HEK293 (cell line): ENCODE measurements at regions not wholly inside any gene's neighbourhood (a gene's known extent, or its start where the extent isn't known, plus 50 kb on each side); places are given as distances from the start of the nearest gene placed in this dataset.

Experiments
- AEBP2 ChIP-seq: fragments of 450-650 bp; formaldehyde crosslinking; IDR thresholded peaks from 2 replicates; pipeline ENCODE4 v1.5.1; 2016; ENCODE audit warnings: missing biosample characterization, missing genetic modification characterization, borderline replicate concordance
- GFI1B ChIP-seq: fragments of 450-650 bp; formaldehyde crosslinking; IDR thresholded peaks from 2 replicates; pipeline ENCODE4 v1.5.1; 2016; ENCODE audit warnings: missing biosample characterization, missing genetic modification characterization
- HOXD13 ChIP-seq: sonication (generic); formaldehyde crosslinking; IDR thresholded peaks from 2 replicates; pipeline ENCODE4 v1.8.0; 2022; ENCODE audit warnings: missing genetic modification reagents, borderline replicate concordance
- IKZF3 ChIP-seq: fragments of 450-650 bp; IDR thresholded peaks from 2 replicates; pipeline ENCODE4 v1.5.0; 2018; ENCODE audit warnings: missing biosample characterization, mild to moderate bottlenecking, missing genetic modification characterization, moderate library complexity
- MEIS1 ChIP-seq: sonication (generic); formaldehyde crosslinking; IDR thresholded peaks from 2 replicates; pipeline ENCODE4 v1.8.1; 2022; ENCODE audit warnings: missing genetic modification reagents, mild to moderate bottlenecking, borderline replicate concordance
- MYNN ChIP-seq: fragments of 450-650 bp; formaldehyde crosslinking; IDR thresholded peaks from 2 replicates; pipeline ENCODE4 v1.5.1; 2016; ENCODE audit warnings: missing biosample characterization, missing genetic modification characterization, borderline replicate concordance
- MZF1 ChIP-seq: fragments of 450-650 bp; formaldehyde crosslinking; IDR thresholded peaks from 2 replicates; pipeline ENCODE4 v1.5.1; 2017; ENCODE audit warnings: missing biosample characterization, missing genetic modification characterization, borderline replicate concordance
- SALL2 ChIP-seq: fragments of 450-650 bp; formaldehyde crosslinking; IDR thresholded peaks from 2 replicates; pipeline ENCODE4 v1.5.0; 2017; ENCODE audit warnings: missing biosample characterization, mild to moderate bottlenecking, missing genetic modification characterization, borderline replicate concordance
- SETDB1 ChIP-seq: IDR thresholded peaks from one replicate; pipeline ENCODE4 v1.6.1; 2017; ENCODE audit warnings: mild to moderate bottlenecking, low read length, moderate library complexity, mixed read lengths; ENCODE audit not compliant: insufficient read length
- SP3 ChIP-seq: fragments of 450-650 bp; formaldehyde crosslinking; IDR thresholded peaks from 2 replicates; pipeline ENCODE4 v1.5.1; 2016; ENCODE audit warnings: missing biosample characterization, missing genetic modification characterization
- WT1 ChIP-seq: fragments of 450-650 bp; formaldehyde crosslinking; IDR thresholded peaks from 2 replicates; pipeline ENCODE4 v1.5.1; 2016; ENCODE audit warnings: missing biosample characterization, missing genetic modification characterization
- YY2 ChIP-seq: fragments of 450-650 bp; formaldehyde crosslinking; IDR thresholded peaks from 2 replicates; pipeline ENCODE4 v1.5.1; 2016; ENCODE audit warnings: missing biosample characterization, missing genetic modification characterization
- ZBTB48 ChIP-seq: fragments of 450-650 bp; formaldehyde crosslinking; IDR thresholded peaks from 2 replicates; pipeline ENCODE4 v1.5.1; 2016; ENCODE audit warnings: missing biosample characterization, missing genetic modification characterization
- ZFHX2 ChIP-seq: fragments of 450-650 bp; formaldehyde crosslinking; conservative IDR thresholded peaks from 2 replicates; pipeline ENCODE4 v1.5.1; 2016; ENCODE audit warnings: missing biosample characterization, missing genetic modification characterization
- ZFP41 ChIP-seq: fragments of 450-650 bp; formaldehyde crosslinking; IDR thresholded peaks from 2 replicates; pipeline ENCODE4 v1.5.1; 2016; ENCODE audit warnings: missing biosample characterization, missing genetic modification characterization, borderline replicate concordance
- ZNF138 ChIP-seq: fragments of 450-650 bp; formaldehyde crosslinking; IDR thresholded peaks from 2 replicates; pipeline ENCODE4 v1.5.1; 2016; ENCODE audit warnings: missing biosample characterization, missing genetic modification characterization, borderline replicate concordance
- ZNF214 ChIP-seq: fragments of 450-650 bp; formaldehyde crosslinking; IDR thresholded peaks from 2 replicates; pipeline ENCODE4 v1.5.1; 2017; ENCODE audit warnings: missing biosample characterization, mild to moderate bottlenecking, missing genetic modification characterization, borderline replicate concordance
- ZNF239 ChIP-seq: fragments of 450-650 bp; formaldehyde crosslinking; IDR thresholded peaks from 2 replicates; pipeline ENCODE4 v1.5.1; 2016; ENCODE audit warnings: missing biosample characterization, missing genetic modification characterization
- ZNF302 ChIP-seq: fragments of 450-650 bp; formaldehyde crosslinking; IDR thresholded peaks from 2 replicates; pipeline ENCODE4 v1.5.1; 2016; ENCODE audit warnings: missing biosample characterization, missing genetic modification characterization, low read depth
- ZNF366 ChIP-seq: fragments of 450-650 bp; formaldehyde crosslinking; conservative IDR thresholded peaks from 2 replicates; pipeline ENCODE4 v1.5.1; 2016; ENCODE audit warnings: missing biosample characterization, missing genetic modification characterization
- ZNF449 ChIP-seq: fragments of 450-650 bp; formaldehyde crosslinking; IDR thresholded peaks from 2 replicates; pipeline ENCODE4 v1.5.1; 2017; ENCODE audit warnings: missing biosample characterization, mild to moderate bottlenecking, missing genetic modification characterization, moderate library complexity
- ZNF473 ChIP-seq: fragments of 450-650 bp; formaldehyde crosslinking; IDR thresholded peaks from 2 replicates; pipeline ENCODE4 v1.5.1; 2017; ENCODE audit warnings: missing biosample characterization, missing genetic modification characterization
- ZNF501 ChIP-seq: fragments of 450-650 bp; formaldehyde crosslinking; IDR thresholded peaks from 2 replicates; pipeline ENCODE4 v1.5.1; 2016; ENCODE audit warnings: missing biosample characterization, missing genetic modification characterization
- ZNF621 ChIP-seq: fragments of 450-650 bp; formaldehyde crosslinking; IDR thresholded peaks from 2 replicates; pipeline ENCODE4 v1.5.1; 2017; ENCODE audit warnings: missing biosample characterization, missing genetic modification characterization
- ZNF623 ChIP-seq: fragments of 450-650 bp; formaldehyde crosslinking; IDR thresholded peaks from 2 replicates; pipeline ENCODE4 v1.5.1; 2016; ENCODE audit warnings: missing biosample characterization, missing genetic modification characterization
- ZNF707 ChIP-seq: fragments of 450-650 bp; formaldehyde crosslinking; IDR thresholded peaks from 2 replicates; pipeline ENCODE4 v1.5.1; 2016; ENCODE audit warnings: missing biosample characterization, missing genetic modification characterization
- ZNF837 ChIP-seq: fragments of 450-650 bp; formaldehyde crosslinking; IDR thresholded peaks from 2 replicates; pipeline ENCODE4 v1.5.1; 2016; ENCODE audit warnings: missing biosample characterization, missing genetic modification characterization
- ZSCAN23 ChIP-seq: fragments of 450-650 bp; formaldehyde crosslinking; IDR thresholded peaks from 2 replicates; pipeline ENCODE4 v1.5.1; 2016; ENCODE audit warnings: missing biosample characterization, missing genetic modification characterization
- TF ChIP-seq, protein P1 (sequence below): fragments of 450-650 bp; formaldehyde crosslinking; IDR thresholded peaks from 2 replicates; pipeline ENCODE4 v1.5.1; 2016; ENCODE audit warnings: missing biosample characterization, missing genetic modification characterization, borderline replicate concordance
- TF ChIP-seq, protein P2 (sequence below): fragments of 450-650 bp; formaldehyde crosslinking; IDR thresholded peaks from 2 replicates; pipeline ENCODE4 v1.5.1; 2017; ENCODE audit warnings: missing biosample characterization, missing genetic modification characterization
- TF ChIP-seq, protein P3 (sequence below): fragments of 450-650 bp; formaldehyde crosslinking; IDR thresholded peaks from 2 replicates; pipeline ENCODE4 v1.5.1; 2016; ENCODE audit warnings: missing biosample characterization, missing genetic modification characterization

DNA sequence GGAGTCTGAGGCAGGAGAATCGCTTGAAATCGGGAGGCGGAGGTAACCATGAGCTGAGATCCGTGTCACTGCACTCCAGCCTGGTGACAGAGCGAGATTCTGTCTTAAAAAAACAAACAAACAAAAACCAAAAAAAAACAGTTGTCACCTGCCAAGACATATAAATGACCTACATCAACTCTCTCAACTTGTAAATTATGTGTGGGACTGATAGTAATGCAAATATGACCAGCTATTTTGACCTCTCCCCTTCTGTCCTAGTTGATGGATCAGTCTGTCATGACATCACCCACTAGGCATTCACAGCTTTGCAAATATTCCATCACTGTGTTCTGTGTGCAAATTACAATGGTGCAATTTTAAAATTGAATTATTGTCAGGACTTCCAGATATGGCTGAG, 175.4 kb downstream of the EBLN2 start (continued):
- TF ChIP-seq, protein P1, sequence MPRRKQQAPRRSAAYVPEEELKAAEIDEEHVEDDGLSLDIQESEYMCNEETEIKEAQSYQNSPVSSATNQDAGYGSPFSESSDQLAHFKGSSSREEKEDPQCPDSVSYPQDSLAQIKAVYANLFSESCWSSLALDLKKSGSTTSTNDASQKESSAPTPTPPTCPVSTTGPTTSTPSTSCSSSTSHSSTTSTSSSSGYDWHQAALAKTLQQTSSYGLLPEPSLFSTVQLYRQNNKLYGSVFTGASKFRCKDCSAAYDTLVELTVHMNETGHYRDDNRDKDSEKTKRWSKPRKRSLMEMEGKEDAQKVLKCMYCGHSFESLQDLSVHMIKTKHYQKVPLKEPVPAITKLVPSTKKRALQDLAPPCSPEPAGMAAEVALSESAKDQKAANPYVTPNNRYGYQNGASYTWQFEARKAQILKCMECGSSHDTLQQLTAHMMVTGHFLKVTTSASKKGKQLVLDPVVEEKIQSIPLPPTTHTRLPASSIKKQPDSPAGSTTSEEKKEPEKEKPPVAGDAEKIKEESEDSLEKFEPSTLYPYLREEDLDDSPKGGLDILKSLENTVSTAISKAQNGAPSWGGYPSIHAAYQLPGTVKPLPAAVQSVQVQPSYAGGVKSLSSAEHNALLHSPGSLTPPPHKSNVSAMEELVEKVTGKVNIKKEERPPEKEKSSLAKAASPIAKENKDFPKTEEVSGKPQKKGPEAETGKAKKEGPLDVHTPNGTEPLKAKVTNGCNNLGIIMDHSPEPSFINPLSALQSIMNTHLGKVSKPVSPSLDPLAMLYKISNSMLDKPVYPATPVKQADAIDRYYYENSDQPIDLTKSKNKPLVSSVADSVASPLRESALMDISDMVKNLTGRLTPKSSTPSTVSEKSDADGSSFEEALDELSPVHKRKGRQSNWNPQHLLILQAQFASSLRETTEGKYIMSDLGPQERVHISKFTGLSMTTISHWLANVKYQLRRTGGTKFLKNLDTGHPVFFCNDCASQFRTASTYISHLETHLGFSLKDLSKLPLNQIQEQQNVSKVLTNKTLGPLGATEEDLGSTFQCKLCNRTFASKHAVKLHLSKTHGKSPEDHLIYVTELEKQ (tag by site-specific recombination) = peak; percentile 42; the same call in 1 of the 2 replicates
- TF ChIP-seq ZNF621 (tag by site-specific recombination) (no peak), ZNF239 (tag by site-specific recombination) (no peak), ZNF501 (tag by site-specific recombination) (no peak), ZNF707 (tag by site-specific recombination) (no peak), ZNF302 (tag by site-specific recombination) (no peak), IKZF3 (no peak), ZNF837 (no peak), ZBTB48 (tag by site-specific recombination) (no peak), MEIS1 (no peak), ZFHX2 (no peak), ZNF214 (tag by site-specific recombination) (no peak), ZFP41 (no peak), SETDB1 (no peak), AEBP2 (no peak), SP3 (tag by site-specific recombination) (no peak), ZNF473 (tag by site-specific recombination) (no peak), SALL2 (tag by site-specific recombination) (no peak), HOXD13 (CRISPR knock-in tag) (no peak), ZNF138 (tag by site-specific recombination) (no peak), GFI1B (tag by site-specific recombination) (0 out of 2 replicates have a peak, but pooled peaks have one; percentile 20), ZNF366 (tag by site-specific recombination) (peak; percentile 83), MZF1 (no peak), ZNF449 (no peak), ZNF623 (tag by site-specific recombination) (no peak), YY2 (tag by site-specific recombination) (no peak), WT1 (tag by site-specific recombination) (peak; percentile 72), MYNN (tag by site-specific recombination) (no peak), ZSCAN23 (tag by site-specific recombination) (0 out of 2 replicates have a peak, but pooled peaks have one; percentile 68)
- TF ChIP-seq, protein P2, sequence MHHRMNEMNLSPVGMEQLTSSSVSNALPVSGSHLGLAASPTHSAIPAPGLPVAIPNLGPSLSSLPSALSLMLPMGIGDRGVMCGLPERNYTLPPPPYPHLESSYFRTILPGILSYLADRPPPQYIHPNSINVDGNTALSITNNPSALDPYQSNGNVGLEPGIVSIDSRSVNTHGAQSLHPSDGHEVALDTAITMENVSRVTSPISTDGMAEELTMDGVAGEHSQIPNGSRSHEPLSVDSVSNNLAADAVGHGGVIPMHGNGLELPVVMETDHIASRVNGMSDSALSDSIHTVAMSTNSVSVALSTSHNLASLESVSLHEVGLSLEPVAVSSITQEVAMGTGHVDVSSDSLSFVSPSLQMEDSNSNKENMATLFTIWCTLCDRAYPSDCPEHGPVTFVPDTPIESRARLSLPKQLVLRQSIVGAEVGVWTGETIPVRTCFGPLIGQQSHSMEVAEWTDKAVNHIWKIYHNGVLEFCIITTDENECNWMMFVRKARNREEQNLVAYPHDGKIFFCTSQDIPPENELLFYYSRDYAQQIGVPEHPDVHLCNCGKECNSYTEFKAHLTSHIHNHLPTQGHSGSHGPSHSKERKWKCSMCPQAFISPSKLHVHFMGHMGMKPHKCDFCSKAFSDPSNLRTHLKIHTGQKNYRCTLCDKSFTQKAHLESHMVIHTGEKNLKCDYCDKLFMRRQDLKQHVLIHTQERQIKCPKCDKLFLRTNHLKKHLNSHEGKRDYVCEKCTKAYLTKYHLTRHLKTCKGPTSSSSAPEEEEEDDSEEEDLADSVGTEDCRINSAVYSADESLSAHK = peak; percentile 48; the same call in 1 of the 2 replicates
- TF ChIP-seq, protein P3, sequence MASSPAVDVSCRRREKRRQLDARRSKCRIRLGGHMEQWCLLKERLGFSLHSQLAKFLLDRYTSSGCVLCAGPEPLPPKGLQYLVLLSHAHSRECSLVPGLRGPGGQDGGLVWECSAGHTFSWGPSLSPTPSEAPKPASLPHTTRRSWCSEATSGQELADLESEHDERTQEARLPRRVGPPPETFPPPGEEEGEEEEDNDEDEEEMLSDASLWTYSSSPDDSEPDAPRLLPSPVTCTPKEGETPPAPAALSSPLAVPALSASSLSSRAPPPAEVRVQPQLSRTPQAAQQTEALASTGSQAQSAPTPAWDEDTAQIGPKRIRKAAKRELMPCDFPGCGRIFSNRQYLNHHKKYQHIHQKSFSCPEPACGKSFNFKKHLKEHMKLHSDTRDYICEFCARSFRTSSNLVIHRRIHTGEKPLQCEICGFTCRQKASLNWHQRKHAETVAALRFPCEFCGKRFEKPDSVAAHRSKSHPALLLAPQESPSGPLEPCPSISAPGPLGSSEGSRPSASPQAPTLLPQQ (tag by site-specific recombination) = peak; percentile 61; the same call in 1 of the 2 replicates
